ENCODE measurements at regions not wholly inside any gene's neighbourhood (a gene's known extent, or its start where the extent isn't known, plus 50 kb on each side); places are given as distances from the start of the nearest gene placed in this dataset.

DNA sequence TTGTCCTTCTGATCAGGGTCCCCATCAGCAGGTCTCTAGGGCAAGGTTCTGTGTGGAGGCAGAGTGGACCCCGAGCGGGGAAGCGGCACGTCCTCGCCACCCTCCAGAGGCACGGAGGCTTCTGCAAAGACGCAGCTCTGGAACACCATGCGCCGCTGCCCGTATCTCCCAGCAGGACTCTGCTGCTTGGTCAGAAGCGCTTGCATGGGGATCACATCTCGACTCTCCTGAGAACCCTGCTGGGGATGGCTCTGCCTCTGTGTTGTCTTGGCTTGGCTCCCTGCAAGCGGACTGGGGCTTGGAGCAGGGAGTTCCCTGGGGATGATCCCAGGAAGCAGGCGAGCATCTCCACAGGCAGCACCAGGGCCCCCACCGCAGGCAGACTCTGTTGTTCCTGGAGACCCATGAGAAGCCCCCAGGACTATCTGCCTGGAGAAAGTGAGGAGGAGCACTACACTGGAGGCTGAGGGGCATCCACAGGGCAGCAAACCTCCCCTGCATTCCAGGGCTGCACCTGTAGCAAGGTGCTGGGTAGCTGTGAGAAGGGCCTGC lies 520.5 kb downstream of the GLRX3 start:
- no peak for DNase-seq (ENCODE audit: low read depth, low spot score)

DNA sequence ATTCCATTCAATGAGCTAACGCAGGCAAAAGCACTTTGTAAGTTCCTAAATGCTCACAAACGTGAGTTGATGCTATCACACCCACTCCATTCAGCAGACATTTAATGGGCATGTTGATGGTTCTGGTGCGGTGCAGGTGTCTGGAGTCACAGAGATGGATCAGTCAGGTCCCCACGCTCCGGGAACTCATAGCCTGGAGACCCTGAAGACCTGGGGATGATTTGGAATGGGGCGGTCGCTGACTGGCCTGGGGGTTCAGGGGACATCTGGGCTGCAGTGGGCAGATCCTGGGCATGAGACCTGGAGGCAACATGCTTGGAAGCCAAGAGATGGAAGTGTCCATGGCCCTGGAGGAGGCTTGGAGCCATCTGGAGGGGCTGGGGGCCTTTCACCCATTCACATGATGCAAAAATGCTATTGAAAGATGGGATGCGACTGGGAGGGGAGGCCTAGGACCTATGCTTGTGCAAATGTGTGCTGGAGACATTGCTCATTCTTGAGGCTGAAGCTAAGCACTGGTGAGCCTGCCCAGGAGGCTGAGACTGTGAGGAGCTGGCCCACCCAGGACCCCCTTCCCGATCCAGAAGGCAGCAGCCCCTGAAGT lies 522.6 kb downstream of the GLRX3 start:
- no peak for DNase-seq (ENCODE audit: low read depth, low spot score)

DNA sequence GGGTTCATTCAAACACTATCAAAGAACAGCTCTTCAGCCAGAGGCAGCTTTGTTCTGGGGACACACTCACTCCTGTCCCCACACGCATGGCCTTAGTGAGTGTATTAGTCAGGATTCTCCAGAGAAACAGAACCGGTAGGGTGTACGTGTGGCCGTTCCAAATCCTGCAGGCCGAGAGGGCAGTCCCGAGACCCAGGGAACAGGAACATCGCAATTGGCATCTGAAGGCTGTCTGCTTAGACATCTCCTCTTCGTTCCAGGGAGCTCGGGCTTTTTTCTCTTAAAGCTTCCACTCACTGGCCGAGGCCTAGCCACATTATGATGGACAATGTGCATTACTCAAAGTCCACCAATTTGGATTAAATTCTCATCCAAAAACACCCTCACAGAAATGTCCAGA lies 523.3 kb downstream of the GLRX3 start:
- DNase-seq (ENCODE audit: low read depth, low spot score), result no peak

DNA sequence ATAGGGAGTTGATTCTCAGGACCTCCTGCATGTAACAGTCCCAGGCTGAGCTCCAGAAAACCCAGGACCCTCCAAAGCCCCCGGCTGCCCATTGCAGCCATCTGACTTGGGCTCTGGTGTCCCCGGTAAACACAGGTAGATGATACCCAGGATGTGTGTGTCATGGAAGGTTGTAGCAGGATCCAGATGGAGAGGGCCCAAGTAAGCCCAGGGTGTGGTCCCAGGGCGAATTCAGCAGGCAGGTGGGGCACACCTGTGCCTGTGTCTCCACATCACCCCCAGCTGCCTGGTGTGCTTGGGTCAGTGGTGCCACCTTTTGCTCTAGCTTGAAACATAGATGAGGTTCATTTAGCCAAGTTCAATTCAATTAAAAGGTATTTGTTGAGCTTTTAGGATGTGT lies 524.1 kb downstream of the GLRX3 start:
- DNase-seq (ENCODE audit: low read depth, low spot score), result no peak

DNA sequence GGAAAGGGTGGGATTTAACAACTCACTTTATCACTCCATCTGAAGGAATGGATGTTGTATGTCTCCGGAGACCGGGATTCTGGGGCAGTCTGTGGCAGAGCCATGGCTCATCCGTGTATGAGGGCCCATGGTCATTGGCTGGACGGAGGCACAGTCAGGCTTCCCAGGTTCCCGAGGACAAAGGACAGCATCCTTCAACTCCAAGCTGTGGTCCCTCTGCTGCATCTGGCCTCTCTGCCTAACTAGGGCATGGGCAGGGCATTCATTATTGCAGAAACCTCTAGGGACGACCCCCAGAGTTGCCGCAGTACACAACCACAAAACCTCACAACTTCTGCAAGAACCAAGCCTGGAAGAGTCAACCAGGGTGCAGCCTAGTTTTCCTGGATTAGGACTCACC lies 525.2 kb downstream of the GLRX3 start:
- DNase-seq (ENCODE audit: low read depth, low spot score), result no peak

DNA sequence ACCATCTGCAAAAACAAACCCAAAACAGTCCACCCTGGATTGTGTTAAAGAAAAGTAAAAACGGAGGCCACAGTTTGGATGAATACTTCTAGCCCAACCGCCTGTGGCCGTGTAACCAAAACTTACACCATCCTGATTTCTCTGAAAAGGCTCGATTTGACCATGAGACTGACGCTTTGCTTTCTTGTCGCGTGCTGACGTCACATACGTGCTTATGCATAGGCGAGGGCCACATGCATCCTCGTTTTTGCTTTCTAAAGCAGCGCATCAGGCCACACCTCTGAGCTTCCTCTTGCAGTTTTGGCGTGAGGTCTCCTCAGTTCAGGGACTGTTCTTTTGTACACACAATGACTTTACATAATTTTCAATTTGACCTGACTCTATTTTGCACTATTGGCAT lies 526.6 kb downstream of the GLRX3 start:
- DNase-seq (ENCODE audit: low read depth, low spot score), result no peak

DNA sequence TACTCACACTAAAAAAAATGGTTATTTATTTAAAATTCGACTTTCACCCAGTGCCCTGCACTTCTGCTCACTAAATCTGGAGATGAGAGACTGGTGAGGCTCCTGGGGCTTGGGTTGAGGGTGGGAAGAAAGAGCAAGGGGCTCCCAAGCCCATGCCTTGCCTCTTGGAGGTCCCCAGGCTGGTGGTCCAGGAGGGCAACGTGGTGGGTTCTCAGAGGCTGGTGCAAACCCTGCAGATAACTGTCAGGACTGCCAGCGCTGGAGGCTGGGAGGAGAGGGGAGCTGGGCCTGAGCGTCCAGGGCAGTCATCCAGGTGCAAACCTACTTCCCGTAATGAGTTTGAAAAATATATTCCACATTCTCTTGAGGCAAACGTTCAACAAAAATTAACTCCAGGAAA lies 528.3 kb downstream of the GLRX3 start:
- no peak for DNase-seq (ENCODE audit: low read depth, low spot score)

DNA sequence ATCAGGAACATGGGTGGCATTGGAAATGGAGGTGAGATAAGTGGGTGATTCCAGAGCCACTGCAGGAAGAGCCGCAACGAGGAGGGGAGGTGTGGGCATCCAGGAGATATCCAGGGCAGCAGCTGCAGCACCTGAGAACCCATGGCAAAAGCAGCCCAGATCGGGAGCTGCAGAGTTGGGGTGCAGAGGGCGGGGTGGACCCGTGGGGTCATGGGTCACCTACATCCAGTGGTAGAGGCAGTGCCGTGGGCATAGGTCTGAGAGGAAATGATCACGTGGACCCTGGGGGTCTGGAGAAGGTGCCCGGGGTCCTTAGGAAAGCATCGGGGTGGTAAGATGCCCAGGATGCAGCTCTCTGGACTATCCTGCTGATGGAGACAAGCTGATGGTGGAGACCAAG lies 530.0 kb downstream of the GLRX3 start:
- DNase-seq (ENCODE audit: low read depth, low spot score), result no peak

DNA sequence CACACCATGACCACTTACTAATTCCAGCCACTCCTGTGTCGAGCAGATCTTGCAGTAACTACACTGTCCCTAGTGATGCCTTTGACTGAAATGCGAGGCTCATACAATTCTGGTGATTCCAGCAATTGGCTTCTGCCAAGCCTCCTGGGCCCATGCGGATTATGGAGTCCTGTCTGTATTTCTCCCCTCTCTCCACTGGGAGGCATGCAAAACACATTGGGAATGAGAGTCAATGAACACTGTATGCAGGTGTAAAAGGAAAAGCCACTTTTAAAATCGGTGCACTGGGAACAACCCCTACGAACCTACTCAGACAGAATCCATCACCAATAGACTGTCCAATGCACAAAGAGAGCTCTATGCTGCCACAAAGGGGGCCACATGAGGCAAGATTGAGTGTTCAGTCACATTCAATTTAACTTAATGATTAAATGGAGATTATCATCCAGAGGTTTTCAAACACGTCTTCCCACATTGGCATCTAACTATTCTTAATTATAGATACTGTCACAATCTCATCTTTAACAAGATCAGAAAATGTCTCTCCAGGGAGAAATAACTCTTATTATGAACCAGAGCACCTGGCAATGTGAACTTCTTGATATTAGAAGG lies 550.6 kb downstream of the GLRX3 start:
- DNase-seq (ENCODE audit: low read depth, low spot score), result peak; percentile 1

DNA sequence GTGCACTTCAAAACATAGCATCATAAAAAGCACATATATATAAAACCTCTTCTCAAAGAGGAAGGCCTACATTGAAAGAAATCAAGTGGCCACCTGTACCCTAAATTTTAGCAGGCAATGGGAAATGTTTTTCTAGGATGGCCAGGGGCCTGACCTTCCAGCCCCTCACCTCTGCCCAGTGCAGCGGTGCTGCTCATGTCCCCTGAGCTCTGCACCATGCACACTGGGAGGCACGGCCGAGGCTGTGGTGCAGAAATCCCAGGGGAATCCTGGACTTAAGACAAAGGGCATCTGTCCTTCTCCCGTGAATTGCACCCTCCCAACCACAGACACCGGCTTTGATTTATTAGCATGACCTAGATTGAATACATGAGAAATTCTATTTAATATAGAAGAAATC lies 551.4 kb downstream of the GLRX3 start:
- no peak for DNase-seq (ENCODE audit: low read depth, low spot score)

DNA sequence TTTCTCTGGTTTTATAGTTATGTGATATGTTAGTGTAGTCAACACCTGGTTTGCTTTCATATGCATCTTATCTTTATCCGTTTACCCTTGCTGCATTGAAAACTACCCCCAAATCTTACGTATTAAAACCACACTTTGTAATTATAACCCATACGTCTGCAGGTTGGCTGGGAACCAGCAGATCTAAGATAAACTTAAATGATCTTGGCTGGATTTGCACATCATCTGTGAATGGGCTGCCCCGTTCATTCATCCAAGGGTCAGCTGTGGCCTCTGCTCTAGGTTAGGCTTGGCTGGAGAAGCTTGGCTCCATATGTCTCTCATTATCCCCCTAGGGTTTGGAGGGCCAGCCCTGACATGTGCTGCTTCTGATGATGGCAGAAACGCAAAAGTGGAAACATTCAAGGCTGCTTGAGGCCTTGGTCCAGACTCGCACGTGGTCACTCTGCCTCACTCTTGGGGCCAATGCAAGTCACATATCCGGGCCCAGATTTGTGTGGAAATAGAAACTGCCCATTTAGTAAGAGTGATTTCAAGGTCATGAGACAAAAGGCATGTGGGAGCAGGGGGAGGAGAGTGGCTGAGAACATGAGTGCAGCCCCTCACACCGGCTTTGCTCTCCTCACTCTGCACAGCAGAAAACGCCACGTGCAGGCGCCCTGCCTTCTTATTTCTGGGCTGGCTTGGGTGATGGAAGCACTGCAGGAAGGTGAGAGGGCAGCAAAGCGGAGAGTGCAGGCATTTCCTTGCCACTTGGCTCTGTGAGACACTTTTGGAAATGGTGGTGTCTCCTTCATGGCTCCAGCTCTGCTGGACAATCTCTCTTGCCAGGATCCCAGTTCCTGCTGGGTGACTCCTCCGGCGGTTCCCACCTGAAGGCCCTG lies 553.8 kb downstream of the GLRX3 start:
- no peak for DNase-seq (ENCODE audit: low read depth, low spot score)

DNA sequence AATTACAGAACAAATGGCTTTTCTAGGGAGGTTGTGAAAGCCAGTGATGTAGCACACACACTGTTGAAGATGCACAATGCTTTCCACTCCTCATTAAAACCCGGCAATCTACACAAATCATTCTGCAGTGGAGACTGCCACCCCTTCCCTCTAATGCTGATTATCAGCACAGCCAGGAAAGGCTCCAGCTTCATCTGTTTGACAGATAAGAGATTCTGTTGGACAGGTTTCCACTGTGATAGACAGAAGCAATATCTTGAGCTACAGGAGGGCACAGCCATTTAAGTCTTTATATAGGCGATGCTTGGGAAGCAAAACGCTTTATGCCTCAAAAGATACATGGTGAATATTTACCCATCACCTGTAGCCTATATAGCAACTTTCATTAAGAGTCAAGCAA lies 555.6 kb downstream of the GLRX3 start:
- DNase-seq (ENCODE audit: low read depth, low spot score), result no peak

DNA sequence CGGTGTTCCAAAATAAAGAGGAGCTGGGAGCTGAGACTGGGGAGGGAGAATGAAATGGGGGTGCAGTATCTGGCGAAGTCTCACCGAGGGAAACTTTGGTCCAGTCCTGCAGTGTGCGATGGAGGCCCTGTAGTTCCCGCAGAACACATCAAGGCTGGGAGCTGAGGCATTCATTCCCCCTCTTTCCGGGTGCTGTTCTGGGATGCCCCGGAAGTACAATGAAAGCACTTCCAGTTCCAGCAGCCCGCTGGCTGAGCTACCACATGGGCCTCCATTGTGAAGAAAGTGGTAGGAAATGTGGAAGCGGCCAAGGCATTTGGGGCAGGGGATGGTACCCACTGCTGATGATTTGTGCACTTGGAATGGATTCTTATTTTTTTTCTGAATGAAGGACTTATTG lies 560.7 kb downstream of the GLRX3 start:
- no peak for DNase-seq (ENCODE audit: low read depth, low spot score)

DNA sequence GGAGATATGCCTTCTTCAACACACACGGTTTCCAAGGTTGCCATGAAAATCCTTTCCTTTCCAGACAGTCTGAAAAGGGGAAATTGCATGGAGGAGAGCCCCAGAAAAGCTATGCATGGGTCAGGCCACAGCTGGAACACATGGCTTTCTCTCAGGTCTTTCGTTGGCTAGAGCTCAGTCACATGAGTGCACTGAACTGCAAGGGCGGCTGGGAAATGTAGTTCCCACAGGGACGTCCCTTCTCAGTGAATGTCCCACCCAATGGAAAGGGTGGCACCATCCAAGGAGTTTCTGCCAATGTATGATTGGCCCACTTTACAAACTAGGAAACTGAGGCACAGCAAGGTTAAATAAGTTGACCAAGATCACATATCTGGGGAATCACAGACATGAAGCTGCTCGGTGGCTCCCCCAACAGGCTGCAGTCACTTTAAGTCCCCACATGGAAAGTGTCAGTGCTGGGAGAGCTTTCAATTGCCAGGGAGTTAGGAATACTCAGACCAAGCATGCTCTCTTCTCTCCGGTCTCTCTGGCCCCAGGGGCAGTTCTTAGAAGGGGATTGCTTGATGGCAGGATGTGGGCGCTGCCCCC lies 571.3 kb downstream of the GLRX3 start:
- no peak for DNase-seq (ENCODE audit: low read depth, low spot score)

DNA sequence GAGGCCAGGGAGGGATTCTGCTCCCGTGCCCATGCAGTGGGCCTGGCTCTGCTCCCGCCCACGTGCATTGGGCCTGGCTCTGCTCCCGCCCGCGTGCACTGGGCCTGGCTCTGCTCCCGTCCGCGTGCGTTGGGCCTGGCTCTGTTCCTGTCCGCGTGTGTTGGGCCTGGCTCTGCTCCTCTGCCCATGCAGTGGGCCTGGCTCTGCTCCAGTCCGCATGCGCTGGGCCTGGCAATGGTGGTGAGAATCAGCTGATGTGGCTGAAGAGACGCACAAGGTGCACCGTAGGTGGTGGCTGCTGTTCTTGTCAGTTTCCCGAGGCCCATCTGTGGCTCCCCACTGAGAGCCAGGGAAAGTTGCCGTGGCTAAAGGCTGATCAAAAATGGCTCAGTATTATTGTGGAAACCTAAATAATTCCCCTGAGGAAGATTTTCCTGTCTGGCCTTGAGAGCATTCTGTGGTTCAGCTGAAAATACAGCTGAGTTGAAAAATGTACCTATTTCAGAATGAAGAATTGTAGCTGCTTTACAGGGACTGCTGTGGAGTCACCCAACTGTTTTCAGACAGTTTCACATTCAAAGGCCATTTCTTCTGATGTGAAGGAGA lies 572.4 kb downstream of the GLRX3 start:
- DNase-seq (ENCODE audit: low read depth, low spot score), result no peak

DNA sequence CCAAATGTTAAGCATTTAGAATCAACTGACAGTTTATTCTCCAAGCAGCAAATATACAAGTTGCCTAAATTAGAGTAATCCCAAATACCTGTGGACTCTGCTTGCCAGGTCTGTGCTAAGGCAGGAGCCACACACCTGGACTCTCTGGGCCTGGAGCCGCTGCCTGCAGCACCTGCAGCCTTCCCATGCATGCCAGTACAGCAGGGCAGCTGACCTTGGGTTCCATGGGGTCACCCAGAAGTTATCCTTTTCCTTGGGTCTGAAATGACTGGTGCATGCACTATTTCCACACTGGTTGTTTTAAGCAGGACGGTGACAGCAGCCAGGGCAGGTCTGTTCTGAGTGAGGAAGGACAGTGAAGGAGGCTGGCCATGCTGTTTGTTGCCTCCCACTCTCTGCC lies 573.2 kb downstream of the GLRX3 start:
- DNase-seq (ENCODE audit: low read depth, low spot score), result no peak

DNA sequence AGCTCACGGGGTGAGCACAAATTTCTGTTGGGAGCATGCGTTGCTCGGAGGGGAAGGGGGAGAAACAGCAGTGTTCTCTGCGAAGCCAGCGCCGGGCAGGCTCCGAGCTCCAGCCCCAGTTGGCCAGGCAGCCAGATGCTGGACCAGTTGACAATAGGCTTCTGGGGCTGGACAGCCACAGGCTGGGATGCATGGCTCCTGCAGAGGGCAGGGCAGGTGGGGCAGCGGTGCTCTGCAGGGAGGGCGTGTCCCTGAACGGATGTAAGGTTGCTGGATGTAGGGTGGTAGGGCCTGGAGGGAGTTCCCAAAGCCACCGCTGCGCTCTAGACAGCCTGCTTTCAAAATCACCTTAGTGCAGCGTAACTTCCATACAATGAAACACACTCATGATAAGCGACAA lies 574.9 kb downstream of the GLRX3 start:
- no peak for DNase-seq (ENCODE audit: low read depth, low spot score)

DNA sequence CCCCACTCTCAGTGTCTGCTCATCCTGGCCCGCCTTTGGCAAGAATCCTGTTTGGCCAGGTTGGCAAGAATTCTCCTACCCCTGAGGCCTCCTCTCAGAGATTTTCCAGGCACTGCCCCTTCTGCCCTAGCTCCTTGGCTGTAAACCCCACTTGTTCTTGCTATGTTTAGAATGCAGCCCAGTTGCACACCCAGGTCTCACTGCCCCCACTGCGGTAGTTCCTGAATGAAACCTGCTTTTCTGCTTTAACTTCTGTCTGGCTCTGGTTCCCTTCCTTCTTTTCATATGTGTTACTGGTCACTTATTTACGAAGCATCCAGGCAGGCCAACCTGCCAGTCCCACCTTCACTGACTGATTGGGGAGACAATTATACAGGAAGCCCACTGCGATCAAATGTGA lies 576.9 kb downstream of the GLRX3 start:
- DNase-seq (ENCODE audit: low read depth, low spot score), result no peak

DNA sequence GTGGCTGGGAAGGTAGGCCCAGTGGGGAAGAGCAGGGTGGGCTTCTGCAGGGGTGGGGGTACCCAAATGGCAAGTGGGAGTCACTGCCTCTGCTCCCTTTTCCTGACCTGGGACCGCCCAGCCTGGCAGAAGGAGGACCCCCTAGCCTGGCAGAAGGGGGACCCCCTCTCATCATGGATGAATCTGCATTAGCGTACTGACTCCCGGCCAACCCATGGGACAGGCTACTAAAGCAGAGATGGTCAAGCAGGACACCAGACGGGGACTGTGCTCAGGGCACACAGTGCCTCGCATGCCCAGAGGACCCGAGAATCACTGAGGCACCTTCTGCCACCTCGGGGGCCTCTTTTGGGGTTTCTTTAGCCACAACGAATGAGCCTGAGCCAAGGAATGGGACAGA lies 577.5 kb downstream of the GLRX3 start:
- DNase-seq (ENCODE audit: low read depth, low spot score), result no peak

DNA sequence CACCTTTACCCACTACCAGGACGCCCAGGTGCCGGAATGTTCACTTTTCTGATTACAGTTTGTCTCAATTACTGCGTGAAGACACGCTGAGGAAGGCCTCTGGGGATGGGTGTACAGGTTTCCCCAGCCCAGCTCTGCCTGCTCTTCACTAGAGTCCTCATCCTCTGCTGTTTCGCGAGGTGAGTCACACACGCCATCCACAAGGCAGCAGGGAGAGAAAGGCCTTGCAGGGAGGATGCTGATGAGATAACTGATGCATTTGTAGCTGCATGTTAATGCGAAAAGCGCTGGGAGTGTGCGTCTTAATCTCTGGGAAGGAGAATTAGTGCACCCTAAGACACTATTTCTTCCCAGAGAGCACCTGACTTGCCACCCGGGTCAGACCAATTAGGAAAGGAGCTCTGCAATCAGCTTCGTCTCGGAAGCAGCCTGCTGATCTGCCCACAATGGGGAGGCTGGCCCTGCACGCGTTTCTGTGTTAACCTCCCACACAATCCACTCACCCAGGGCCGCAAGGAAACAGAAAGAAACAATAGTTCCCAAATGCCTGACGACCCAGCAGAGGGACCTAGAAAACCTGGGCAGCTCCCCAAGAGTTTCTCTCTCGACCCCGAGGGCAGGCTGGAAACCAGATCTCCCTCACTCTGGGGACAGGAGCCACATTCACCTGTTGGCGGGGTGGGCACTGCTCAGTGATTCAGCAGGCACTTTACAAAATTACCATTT lies 578.7 kb downstream of the GLRX3 start:
- DNase-seq (ENCODE audit: low read depth, low spot score), result no peak
